Fibroblast of the conjunctiva (primary cell): ENCODE measurements at regions not wholly inside any gene's neighbourhood (a gene's known extent, or its start where the extent isn't known, plus 50 kb on each side); places are given as distances from the start of the nearest gene placed in this dataset.
"Not testable (repeated sequence)": the region's sequence is repeated elsewhere in the genome, so short reads cannot be mapped to it uniquely, and the experiment has no call there.

Source experiments
- DNase-seq: peaks from one replicate; pipeline ENCODE4 v3.0.0-alpha.2; 2010; ENCODE audit warnings: low read depth

GRCh38 chr3:65303431-65303830, 615.6 kb upstream of the ADAMTS9 start:
- DNase-seq: no peak

GRCh38 chr3:65291448-65292125, 603.8 kb upstream of the ADAMTS9 start:
- DNase-seq: no peak

GRCh38 chr3:65288776-65289175, 601.0 kb upstream of the ADAMTS9 start:
- DNase-seq: no peak

- no peak for DNase-seq
Measured at GRCh38 chr3:65285956-65286355, 598.2 kb upstream of the ADAMTS9 start.

- DNase-seq: no peak
Measured at GRCh38 chr3:65284961-65285360, 597.2 kb upstream of the ADAMTS9 start.

GRCh38 chr3:65284546-65284945, 596.7 kb upstream of the ADAMTS9 start:
- DNase-seq: no peak

- DNase-seq: no peak
Measured at GRCh38 chr3:65279225-65279782, 591.5 kb upstream of the ADAMTS9 start.

- DNase-seq: no peak
Measured at GRCh38 chr3:65277798-65278197, 590.0 kb upstream of the ADAMTS9 start.

GRCh38 chr3:65276551-65276950, 588.8 kb upstream of the ADAMTS9 start:
- DNase-seq: no peak

GRCh38 chr3:65268426-65268825, 580.6 kb upstream of the ADAMTS9 start:
- DNase-seq: no peak

GRCh38 chr3:65265942-65266590, 578.3 kb upstream of the ADAMTS9 start:
- DNase-seq: no peak

- DNase-seq: no peak
Measured at GRCh38 chr3:65265511-65265910, 577.7 kb upstream of the ADAMTS9 start.

- no peak for DNase-seq
Measured at GRCh38 chr3:65262548-65262947, 574.7 kb upstream of the ADAMTS9 start.

GRCh38 chr3:65259946-65260345, 572.1 kb upstream of the ADAMTS9 start:
- no peak for DNase-seq

GRCh38 chr3:65252914-65253313, 565.1 kb upstream of the ADAMTS9 start:
- DNase-seq: not testable (repeated sequence)

- DNase-seq: no peak
Measured at GRCh38 chr3:65252266-65252665, 564.5 kb upstream of the ADAMTS9 start.

GRCh38 chr3:65251375-65251774, 563.6 kb upstream of the ADAMTS9 start:
- DNase-seq: no peak

GRCh38 chr3:65246561-65246960, 558.8 kb upstream of the ADAMTS9 start:
- DNase-seq: no peak

- no peak for DNase-seq
Measured at GRCh38 chr3:65245133-65246063, 557.6 kb upstream of the ADAMTS9 start.

GRCh38 chr3:65240366-65240765, 552.6 kb upstream of the ADAMTS9 start:
- DNase-seq: no peak

GRCh38 chr3:65238652-65239051, 550.9 kb upstream of the ADAMTS9 start:
- DNase-seq: no peak

GRCh38 chr3:65234499-65234898, 546.7 kb upstream of the ADAMTS9 start:
- no peak for DNase-seq

GRCh38 chr3:65233561-65233960, 545.8 kb upstream of the ADAMTS9 start:
- no peak for DNase-seq
